CD1c-positive myeloid dendritic cell (primary cell): ENCODE measurements at regions not wholly inside any gene's neighbourhood (a gene's known extent, or its start where the extent isn't known, plus 50 kb on each side); places are given as distances from the start of the nearest gene placed in this dataset.

Experiments
- DNase-seq: peaks from one replicate; pipeline ENCODE4 v3.0.0-alpha.2; 2016; ENCODE audit errors: extremely low spot score

GRCh38 chr1:198864695-198865094 is 225.9 kb downstream of the PTPRC start:
- DNase-seq: no peak

GRCh38 chr1:198865319-198865718 is 226.5 kb downstream of the PTPRC start:
- no peak for DNase-seq

GRCh38 chr1:198867182-198867581 is 228.3 kb downstream of the PTPRC start:
- DNase-seq: no peak

GRCh38 chr1:198873696-198874230 is 234.9 kb downstream of the PTPRC start:
- no peak for DNase-seq

- DNase-seq: no peak
Measured at GRCh38 chr1:198876371-198876871, 237.6 kb downstream of the PTPRC start.

GRCh38 chr1:198878566-198878965 is 239.7 kb downstream of the PTPRC start:
- no peak for DNase-seq

- no peak for DNase-seq
Measured at GRCh38 chr1:198879711-198880306, 241.0 kb downstream of the PTPRC start.

GRCh38 chr1:198880397-198880796 is 241.6 kb downstream of the PTPRC start:
- no peak for DNase-seq

- peak; percentile 76 for DNase-seq
Measured at GRCh38 chr1:198880818-198881597, 242.2 kb downstream of the PTPRC start.

- DNase-seq: no peak
Measured at GRCh38 chr1:198883184-198883583, 244.3 kb downstream of the PTPRC start.

- no peak for DNase-seq
Measured at GRCh38 chr1:198887866-198888265, 249.0 kb downstream of the PTPRC start.

- no peak for DNase-seq
Measured at GRCh38 chr1:198888379-198888943, 249.6 kb downstream of the PTPRC start.

- peak; percentile 48 for DNase-seq
Measured at GRCh38 chr1:198889101-198889500, 250.3 kb downstream of the PTPRC start.

GRCh38 chr1:198889749-198890148 is 250.9 kb downstream of the PTPRC start:
- DNase-seq: no peak

GRCh38 chr1:198890214-198890930 is 251.5 kb downstream of the PTPRC start:
- no peak for DNase-seq

GRCh38 chr1:198892065-198892464 is 253.2 kb downstream of the PTPRC start:
- DNase-seq: no peak

GRCh38 chr1:198893141-198893540 is 254.3 kb downstream of the PTPRC start:
- no peak for DNase-seq

- no peak for DNase-seq
Measured at GRCh38 chr1:198893763-198894444, 255.1 kb downstream of the PTPRC start.

GRCh38 chr1:198901266-198901665 is 262.4 kb downstream of the PTPRC start:
- no peak for DNase-seq

- DNase-seq: no peak
Measured at GRCh38 chr1:198902655-198903054, 263.8 kb downstream of the PTPRC start.

- DNase-seq: no peak
Measured at GRCh38 chr1:198903203-198903602, 264.4 kb downstream of the PTPRC start.
